ENCODE measurements at regions not wholly inside any gene's neighbourhood (a gene's known extent, or its start where the extent isn't known, plus 50 kb on each side); places are given as distances from the start of the nearest gene placed in this dataset.

DNA sequence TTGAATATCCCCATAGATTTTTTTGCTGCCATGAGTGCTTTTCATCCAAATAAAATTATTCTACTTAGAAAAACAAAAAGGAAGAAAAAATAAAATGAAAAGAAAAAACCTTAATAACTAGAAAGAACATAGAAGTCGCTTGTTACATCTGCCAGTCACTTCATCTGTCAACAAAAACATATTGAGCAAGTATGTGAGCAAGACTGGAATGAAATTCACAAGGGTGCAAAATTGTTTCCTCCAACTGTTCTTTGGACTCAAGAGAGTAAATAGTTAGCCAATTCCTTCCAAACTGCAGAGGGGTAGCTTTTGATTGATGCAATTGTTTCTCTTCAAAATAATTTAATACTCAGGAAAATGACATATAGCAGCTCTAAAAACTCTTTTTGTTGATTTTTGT is 336.3 kb upstream of the CDH7 start:
- TF ChIP-seq, protein P1, sequence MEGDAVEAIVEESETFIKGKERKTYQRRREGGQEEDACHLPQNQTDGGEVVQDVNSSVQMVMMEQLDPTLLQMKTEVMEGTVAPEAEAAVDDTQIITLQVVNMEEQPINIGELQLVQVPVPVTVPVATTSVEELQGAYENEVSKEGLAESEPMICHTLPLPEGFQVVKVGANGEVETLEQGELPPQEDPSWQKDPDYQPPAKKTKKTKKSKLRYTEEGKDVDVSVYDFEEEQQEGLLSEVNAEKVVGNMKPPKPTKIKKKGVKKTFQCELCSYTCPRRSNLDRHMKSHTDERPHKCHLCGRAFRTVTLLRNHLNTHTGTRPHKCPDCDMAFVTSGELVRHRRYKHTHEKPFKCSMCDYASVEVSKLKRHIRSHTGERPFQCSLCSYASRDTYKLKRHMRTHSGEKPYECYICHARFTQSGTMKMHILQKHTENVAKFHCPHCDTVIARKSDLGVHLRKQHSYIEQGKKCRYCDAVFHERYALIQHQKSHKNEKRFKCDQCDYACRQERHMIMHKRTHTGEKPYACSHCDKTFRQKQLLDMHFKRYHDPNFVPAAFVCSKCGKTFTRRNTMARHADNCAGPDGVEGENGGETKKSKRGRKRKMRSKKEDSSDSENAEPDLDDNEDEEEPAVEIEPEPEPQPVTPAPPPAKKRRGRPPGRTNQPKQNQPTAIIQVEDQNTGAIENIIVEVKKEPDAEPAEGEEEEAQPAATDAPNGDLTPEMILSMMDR (IDR thresholded peaks at IDR 0.05; ENCODE audit: unreplicated experiment), result no peak
- Mint-ChIP-seq H3K36me3 (ENCODE audit: low read depth, unreplicated experiment) (no peaks in the 10 kb centered on the region), H3K4me1 (ENCODE audit: unreplicated experiment) (no peaks in the 10 kb centered on the region), H3K9me3 (ENCODE audit: unreplicated experiment) (no peaks in the 10 kb centered on the region), H3K27ac (ENCODE audit: unreplicated experiment) (no peak overlapping the region), H3K4me3 (ENCODE audit: unreplicated experiment) (no peak overlapping the region), H3K27me3 (ENCODE audit: unreplicated experiment) (no peaks in the 10 kb centered on the region)
- DNase-seq (ENCODE audit: low spot score), result no peak

DNA sequence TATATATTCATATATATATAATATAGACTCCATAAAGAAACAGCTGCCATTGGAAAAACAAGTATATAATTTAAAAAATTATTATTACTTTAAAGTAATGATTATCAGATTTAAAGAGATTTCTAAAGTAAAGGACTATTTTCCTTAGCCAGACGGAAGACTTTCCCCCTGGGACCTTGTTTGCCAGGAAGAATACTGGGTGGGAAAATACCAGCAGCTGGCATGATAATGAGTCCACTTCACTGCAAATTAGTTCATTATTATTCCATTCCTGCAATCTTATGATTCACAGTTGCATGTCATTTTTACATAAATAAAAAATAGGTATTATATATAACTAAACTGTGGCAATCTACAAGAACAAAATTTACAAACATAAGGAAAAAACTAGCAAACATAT is 339.8 kb upstream of the CDH7 start:
- TF ChIP-seq, protein P1 (IDR thresholded peaks at IDR 0.05; ENCODE audit: unreplicated experiment), result no peak
- no peaks in the 10 kb centered on the region for H3K27me3 Mint-ChIP-seq (ENCODE audit: unreplicated experiment)
- peaks cover 5% of the 10 kb centered on the region for H3K4me1 Mint-ChIP-seq (ENCODE audit: unreplicated experiment)
- DNase-seq (ENCODE audit: low spot score), result no peak
- no peak overlapping the region for H3K4me3 Mint-ChIP-seq (ENCODE audit: unreplicated experiment)
- no peak overlapping the region for H3K27ac Mint-ChIP-seq (ENCODE audit: unreplicated experiment)
- H3K36me3 Mint-ChIP-seq (ENCODE audit: low read depth, unreplicated experiment), result no peaks in the 10 kb centered on the region
- H3K9me3 Mint-ChIP-seq (ENCODE audit: unreplicated experiment), result no peaks in the 10 kb centered on the region

DNA sequence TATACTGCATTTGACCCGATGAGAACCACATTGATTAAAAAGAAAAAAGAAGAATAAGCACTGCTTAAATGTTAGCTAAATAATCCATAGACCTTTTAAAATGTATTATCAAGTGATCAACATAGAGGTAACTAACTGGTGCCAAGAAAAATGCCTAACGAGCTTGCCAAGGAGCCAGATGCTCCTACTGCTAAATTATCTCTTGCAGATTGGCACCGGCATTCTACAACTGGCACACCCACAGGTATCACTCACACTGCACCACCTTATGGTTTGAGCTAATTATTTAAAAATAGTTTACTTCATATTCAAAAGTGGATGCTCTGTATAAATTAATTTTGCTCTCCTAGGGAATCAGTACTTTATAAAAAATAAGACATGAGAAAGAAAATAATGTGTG is 341.6 kb upstream of the CDH7 start:
- H3K9me3 Mint-ChIP-seq (ENCODE audit: unreplicated experiment), result no peaks in the 10 kb centered on the region
- no peak for DNase-seq (ENCODE audit: low spot score)
- H3K4me1 Mint-ChIP-seq (ENCODE audit: unreplicated experiment), result peaks cover 5% of the 10 kb centered on the region
- no peaks in the 10 kb centered on the region for H3K36me3 Mint-ChIP-seq (ENCODE audit: low read depth, unreplicated experiment)
- TF ChIP-seq, protein P1 (IDR thresholded peaks at IDR 0.05; ENCODE audit: unreplicated experiment), result no peak
- no peak overlapping the region for H3K4me3 Mint-ChIP-seq (ENCODE audit: unreplicated experiment)
- H3K27me3 Mint-ChIP-seq (ENCODE audit: unreplicated experiment), result no peaks in the 10 kb centered on the region
- no peak overlapping the region for H3K27ac Mint-ChIP-seq (ENCODE audit: unreplicated experiment)

DNA sequence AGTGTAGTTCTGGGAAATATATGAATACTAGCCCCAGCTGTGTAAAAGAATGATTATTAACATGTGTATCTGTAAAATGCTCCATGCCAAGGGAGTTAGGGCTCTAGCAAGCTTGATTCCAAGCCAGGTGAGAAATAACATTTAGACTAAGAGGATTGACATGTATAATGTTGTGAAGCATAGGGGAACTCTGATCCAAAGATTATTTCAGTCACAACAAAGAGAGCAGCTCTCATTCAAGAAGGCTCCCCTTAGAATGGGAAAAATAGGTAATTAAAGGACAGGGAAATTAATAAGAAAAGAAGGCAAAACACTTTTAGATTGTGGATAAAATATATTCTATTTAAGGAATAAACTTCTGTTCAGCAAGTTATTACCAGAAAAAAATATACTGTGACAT is 347.3 kb upstream of the CDH7 start:
- TF ChIP-seq, protein P1 (IDR thresholded peaks at IDR 0.05; ENCODE audit: unreplicated experiment), result no peak
- no peak overlapping the region for H3K27ac Mint-ChIP-seq (ENCODE audit: unreplicated experiment)
- H3K4me3 Mint-ChIP-seq (ENCODE audit: unreplicated experiment), result no peak overlapping the region
- H3K9me3 Mint-ChIP-seq (ENCODE audit: unreplicated experiment), result no peaks in the 10 kb centered on the region
- no peaks in the 10 kb centered on the region for H3K27me3 Mint-ChIP-seq (ENCODE audit: unreplicated experiment)
- H3K4me1 Mint-ChIP-seq (ENCODE audit: unreplicated experiment), result peaks cover 5% of the 10 kb centered on the region
- no peaks in the 10 kb centered on the region for H3K36me3 Mint-ChIP-seq (ENCODE audit: low read depth, unreplicated experiment)
- DNase-seq (ENCODE audit: low spot score), result no peak

DNA sequence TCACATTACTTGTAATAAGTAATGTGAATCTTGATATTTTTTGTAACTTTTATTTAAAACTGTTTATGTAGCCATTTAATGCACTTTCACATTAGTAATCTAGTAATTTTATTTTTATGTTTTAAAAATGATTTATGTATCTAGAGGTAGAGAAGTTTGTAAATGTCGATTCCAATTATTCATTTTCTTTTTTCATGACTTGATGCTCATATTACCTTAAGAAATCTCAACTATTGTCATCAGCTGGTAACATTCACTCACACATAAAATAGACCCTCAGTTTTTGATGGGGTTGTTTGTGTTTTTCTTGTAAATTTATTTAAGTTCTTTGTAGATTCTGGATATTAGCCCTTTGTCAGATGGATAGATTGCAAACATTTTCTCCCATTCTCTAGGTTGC is 351.7 kb upstream of the CDH7 start:
- H3K4me3 Mint-ChIP-seq (ENCODE audit: unreplicated experiment), result no peak overlapping the region
- DNase-seq (ENCODE audit: low spot score), result no peak
- H3K27ac Mint-ChIP-seq (ENCODE audit: unreplicated experiment), result no peak overlapping the region
- peaks cover 1% of the 10 kb centered on the region for H3K27me3 Mint-ChIP-seq (ENCODE audit: unreplicated experiment)
- H3K4me1 Mint-ChIP-seq (ENCODE audit: unreplicated experiment), result no peaks in the 10 kb centered on the region
- H3K9me3 Mint-ChIP-seq (ENCODE audit: unreplicated experiment), result no peaks in the 10 kb centered on the region
- H3K36me3 Mint-ChIP-seq (ENCODE audit: low read depth, unreplicated experiment), result no peaks in the 10 kb centered on the region
- TF ChIP-seq, protein P1 (IDR thresholded peaks at IDR 0.05; ENCODE audit: unreplicated experiment), result no peak

All from endothelial cell (in vitro differentiated cells).